ENCODE measurements at regions not wholly inside any gene's neighbourhood (a gene's known extent, or its start where the extent isn't known, plus 50 kb on each side); places are given as distances from the start of the nearest gene placed in this dataset.

GRCh38 chr5:56493308-56493707 lies 260.2 kb upstream of the ANKRD55 start:
- no peak for DNase-seq (ENCODE audit: low spot score)
- TF ChIP-seq CTCF (IDR thresholded peaks at IDR 0.05; ENCODE audit: extremely low read depth, missing control alignments) = no peak

GRCh38 chr5:56492812-56493211 lies 259.7 kb upstream of the ANKRD55 start:
- TF ChIP-seq CTCF (IDR thresholded peaks at IDR 0.05; ENCODE audit: extremely low read depth, missing control alignments) = no peak
- DNase-seq (ENCODE audit: low spot score) = no peak

- no peak for TF ChIP-seq CTCF (IDR thresholded peaks at IDR 0.05; ENCODE audit: extremely low read depth, missing control alignments)
- DNase-seq (ENCODE audit: low spot score) = no peak
These were observed 257.9 kb upstream of the ANKRD55 start for GRCh38 chr5:56490971-56491468.

- DNase-seq (ENCODE audit: low spot score) = no peak
- no peak for TF ChIP-seq CTCF (IDR thresholded peaks at IDR 0.05; ENCODE audit: extremely low read depth, missing control alignments)
These were observed 256.1 kb upstream of the ANKRD55 start for GRCh38 chr5:56489272-56489671.

GRCh38 chr5:56487528-56488115 lies 254.5 kb upstream of the ANKRD55 start:
- DNase-seq (ENCODE audit: low spot score) = no peak

GRCh38 chr5:56482363-56482762 lies 249.2 kb upstream of the ANKRD55 start:
- DNase-seq (ENCODE audit: low spot score) = peak; percentile 51
- TF ChIP-seq CTCF (IDR thresholded peaks at IDR 0.05; ENCODE audit: extremely low read depth, missing control alignments) = no peak

More at GRCh38 chr5:56487528-56488115, 254.5 kb upstream of the ANKRD55 start:
- no peak for TF ChIP-seq CTCF (IDR thresholded peaks at IDR 0.05; ENCODE audit: extremely low read depth, missing control alignments)

GRCh38 chr5:56481428-56482357 lies 248.6 kb upstream of the ANKRD55 start:
- peak; percentile 78 for DNase-seq (ENCODE audit: low spot score)
- TF ChIP-seq CTCF (IDR thresholded peaks at IDR 0.05; ENCODE audit: extremely low read depth, missing control alignments) = no peak

Measured in GM20000 (cell line).